ENCODE measurements at regions not wholly inside any gene's neighbourhood (a gene's known extent, or its start where the extent isn't known, plus 50 kb on each side); places are given as distances from the start of the nearest gene placed in this dataset.

DNA sequence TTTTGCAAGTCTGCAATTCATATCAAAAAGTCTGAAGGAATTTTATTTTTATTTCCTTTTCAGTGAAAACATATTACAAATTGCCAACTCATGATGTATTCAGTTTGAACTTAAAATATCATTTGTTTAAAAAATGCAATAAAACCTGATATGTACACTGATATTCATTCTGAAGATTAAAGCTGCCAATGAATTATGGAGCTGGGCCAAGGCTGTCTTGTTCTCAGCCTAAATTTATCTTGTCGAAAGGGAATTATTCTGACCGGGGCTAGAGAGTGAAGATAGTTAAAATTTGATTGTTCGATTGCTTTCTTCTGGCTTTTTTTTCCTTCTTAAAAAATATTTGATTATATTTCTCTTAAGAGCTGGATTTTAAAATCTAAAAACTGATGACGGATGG, 54.0 kb upstream of the RBFOX1 start:
- TF ChIP-seq, protein P1, sequence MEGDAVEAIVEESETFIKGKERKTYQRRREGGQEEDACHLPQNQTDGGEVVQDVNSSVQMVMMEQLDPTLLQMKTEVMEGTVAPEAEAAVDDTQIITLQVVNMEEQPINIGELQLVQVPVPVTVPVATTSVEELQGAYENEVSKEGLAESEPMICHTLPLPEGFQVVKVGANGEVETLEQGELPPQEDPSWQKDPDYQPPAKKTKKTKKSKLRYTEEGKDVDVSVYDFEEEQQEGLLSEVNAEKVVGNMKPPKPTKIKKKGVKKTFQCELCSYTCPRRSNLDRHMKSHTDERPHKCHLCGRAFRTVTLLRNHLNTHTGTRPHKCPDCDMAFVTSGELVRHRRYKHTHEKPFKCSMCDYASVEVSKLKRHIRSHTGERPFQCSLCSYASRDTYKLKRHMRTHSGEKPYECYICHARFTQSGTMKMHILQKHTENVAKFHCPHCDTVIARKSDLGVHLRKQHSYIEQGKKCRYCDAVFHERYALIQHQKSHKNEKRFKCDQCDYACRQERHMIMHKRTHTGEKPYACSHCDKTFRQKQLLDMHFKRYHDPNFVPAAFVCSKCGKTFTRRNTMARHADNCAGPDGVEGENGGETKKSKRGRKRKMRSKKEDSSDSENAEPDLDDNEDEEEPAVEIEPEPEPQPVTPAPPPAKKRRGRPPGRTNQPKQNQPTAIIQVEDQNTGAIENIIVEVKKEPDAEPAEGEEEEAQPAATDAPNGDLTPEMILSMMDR (conservative IDR thresholded peaks at IDR 0.05; ENCODE audit: low read length) = no peak
- TF ChIP-seq EZH2phosphoT487 (IDR thresholded peaks at IDR 0.05; ENCODE audit: borderline replicate concordance, low read depth, low read length) = no peak
- H3K36me3 ChIP-seq (ENCODE audit: insufficient read depth, low read length) = no peaks in the 10 kb centered on the region
- H3K27ac ChIP-seq (ENCODE audit: low read depth, low read length, poor library complexity, severe bottlenecking) = no peak overlapping the region
- H3K4me1 ChIP-seq (ENCODE audit: insufficient read depth, low read length, poor library complexity, severe bottlenecking) = no peaks in the 10 kb centered on the region
- CTCF ChIA-PET (ENCODE audit: unreplicated experiment) = no interaction called here
- H3K9me2 ChIP-seq (ENCODE audit: insufficient read depth, low read length) = no peaks in the 10 kb centered on the region
- H4K20me1 ChIP-seq (ENCODE audit: insufficient read depth, low read length) = no peaks in the 10 kb centered on the region
- H3K4me3 ChIP-seq (ENCODE audit: low read depth, low read length, poor library complexity, severe bottlenecking) = no peak overlapping the region
- H3K4me2 ChIP-seq (ENCODE audit: low read length) = no peak overlapping the region
- no TSS peak for BruUV-seq (replicated peaks)
- H3K79me2 ChIP-seq (ENCODE audit: insufficient read depth, low read depth, low read length) = no peaks in the 10 kb centered on the region
- no peaks in the 10 kb centered on the region for H3K9me3 ChIP-seq (ENCODE audit: low read length)
- no peak for DNase-seq (ENCODE audit: low spot score)
- POLR2A ChIA-PET = no interaction called here
- intact Hi-C loops (cut with micrococcal nuclease; ENCODE audit: unreplicated experiment) = no loop called here
- H2AFZ ChIP-seq (ENCODE audit: low read length) = no peak overlapping the region

DNA sequence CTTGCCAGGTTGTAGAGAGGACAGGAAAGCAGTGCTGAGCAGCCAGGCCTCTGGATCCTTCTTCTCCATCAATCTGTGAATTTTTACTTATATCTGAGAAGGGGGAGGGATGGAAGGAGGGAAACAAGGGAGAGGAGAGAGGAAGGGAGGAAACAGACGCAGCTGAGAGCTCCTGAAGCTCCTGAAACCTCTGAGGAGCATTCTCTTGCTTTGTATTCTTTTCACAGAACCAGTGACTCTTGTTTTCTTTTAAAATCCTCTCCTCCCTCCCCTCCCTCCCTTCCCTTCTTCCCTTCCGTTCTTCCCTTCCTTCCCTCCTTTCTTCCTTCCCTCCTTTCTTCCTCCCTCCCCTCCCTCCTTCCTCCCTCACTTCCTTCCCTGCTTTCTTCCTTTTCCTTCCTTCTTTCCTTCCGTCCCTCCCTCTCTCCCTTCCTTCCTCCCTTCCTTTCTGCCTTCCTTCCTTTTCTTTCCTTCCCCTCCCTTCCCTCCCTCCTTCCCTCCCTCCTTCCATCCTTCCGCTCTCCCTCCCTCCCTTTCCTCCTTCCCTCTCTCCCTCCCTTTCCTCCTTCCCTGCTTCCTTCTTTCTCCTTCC, 60.0 kb upstream of the RBFOX1 start:
- ChIA-PET POLR2A (no interaction called here), CTCF (ENCODE audit: unreplicated experiment) (no interaction called here)
- H3K9me3 ChIP-seq (ENCODE audit: low read length) = no peaks in the 10 kb centered on the region
- intact Hi-C loops (cut with micrococcal nuclease; ENCODE audit: unreplicated experiment) = no loop called here
- no peaks in the 10 kb centered on the region for H3K79me2 ChIP-seq (ENCODE audit: insufficient read depth, low read depth, low read length)
- no TSS peak for BruUV-seq (replicated peaks)
- H4K20me1 ChIP-seq (ENCODE audit: insufficient read depth, low read length) = no peaks in the 10 kb centered on the region
- no peak for TF ChIP-seq EZH2phosphoT487 (IDR thresholded peaks at IDR 0.05; ENCODE audit: borderline replicate concordance, low read depth, low read length)
- H3K4me2 ChIP-seq (ENCODE audit: low read length) = no peak overlapping the region
- H3K27ac ChIP-seq (ENCODE audit: low read depth, low read length, poor library complexity, severe bottlenecking) = no peak overlapping the region
- H3K4me1 ChIP-seq (ENCODE audit: insufficient read depth, low read length, poor library complexity, severe bottlenecking) = no peaks in the 10 kb centered on the region
- H3K9me2 ChIP-seq (ENCODE audit: insufficient read depth, low read length) = no peaks in the 10 kb centered on the region
- no peak for DNase-seq (ENCODE audit: low spot score)
- H3K4me3 ChIP-seq (ENCODE audit: low read depth, low read length, poor library complexity, severe bottlenecking) = no peak overlapping the region
- no peaks in the 10 kb centered on the region for H3K36me3 ChIP-seq (ENCODE audit: insufficient read depth, low read length)
- H2AFZ ChIP-seq (ENCODE audit: low read length) = no peak overlapping the region

DNA sequence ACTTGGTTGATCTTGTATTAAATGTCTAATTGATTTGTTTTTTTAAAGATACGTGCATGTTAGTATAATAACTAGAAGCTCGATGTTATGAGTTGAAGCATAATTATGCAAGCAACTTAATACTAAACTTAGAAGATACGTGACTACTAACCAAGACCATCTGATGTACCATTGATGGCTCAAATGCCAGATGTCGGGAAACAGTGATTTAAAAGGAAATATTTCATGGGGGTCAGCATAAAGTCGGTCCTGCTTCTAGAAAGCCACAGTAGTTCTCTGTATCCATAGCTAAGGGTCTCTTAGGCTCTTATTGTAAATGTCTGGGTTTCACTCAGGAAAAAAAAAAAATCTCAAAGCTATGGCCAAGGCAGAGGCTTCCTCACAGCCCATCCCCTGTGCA, 61.2 kb upstream of the RBFOX1 start:
- no TSS peak for BruUV-seq (replicated peaks)
- H3K36me3 ChIP-seq (ENCODE audit: insufficient read depth, low read length) = no peaks in the 10 kb centered on the region
- no peaks in the 10 kb centered on the region for H3K79me2 ChIP-seq (ENCODE audit: insufficient read depth, low read depth, low read length)
- no peaks in the 10 kb centered on the region for H3K9me3 ChIP-seq (ENCODE audit: low read length)
- TF ChIP-seq, protein P1 (conservative IDR thresholded peaks at IDR 0.05; ENCODE audit: low read length) = no peak
- TF ChIP-seq EZH2phosphoT487 (IDR thresholded peaks at IDR 0.05; ENCODE audit: borderline replicate concordance, low read depth, low read length) = no peak
- CTCF ChIA-PET (ENCODE audit: unreplicated experiment) = no interaction called here
- H3K27ac ChIP-seq (ENCODE audit: low read depth, low read length, poor library complexity, severe bottlenecking) = no peak overlapping the region
- no peaks in the 10 kb centered on the region for H3K9me2 ChIP-seq (ENCODE audit: insufficient read depth, low read length)
- H4K20me1 ChIP-seq (ENCODE audit: insufficient read depth, low read length) = no peaks in the 10 kb centered on the region
- POLR2A ChIA-PET = interaction anchor here (0.6 kb wide), 1 partner anchor 44 kb away, joined by 4 read pairs; no protein-coding TSS in a partner anchor
- intact Hi-C loops (cut with micrococcal nuclease; ENCODE audit: unreplicated experiment) = no loop called here
- no peak for DNase-seq (ENCODE audit: low spot score)
- H3K4me2 ChIP-seq (ENCODE audit: low read length) = no peak overlapping the region
- no peak overlapping the region for H2AFZ ChIP-seq (ENCODE audit: low read length)
- H3K4me1 ChIP-seq (ENCODE audit: insufficient read depth, low read length, poor library complexity, severe bottlenecking) = no peaks in the 10 kb centered on the region
- no peak overlapping the region for H3K4me3 ChIP-seq (ENCODE audit: low read depth, low read length, poor library complexity, severe bottlenecking)
